C4-2B (cell line): ENCODE measurements at regions not wholly inside any gene's neighbourhood (a gene's known extent, or its start where the extent isn't known, plus 50 kb on each side); places are given as distances from the start of the nearest gene placed in this dataset.
"Not testable (repeated sequence)": the region's sequence is repeated elsewhere in the genome, so short reads cannot be mapped to it uniquely, and the experiment has no call there.

Experiments used
- CTCF ChIP-seq: fragments of 450-650 bp; conservative IDR thresholded peaks from 2 replicates; pipeline ENCODE4 v1.5.1; 2017; ENCODE audit warnings: mild to moderate bottlenecking
- ZFX ChIP-seq: fragments of 450-650 bp; IDR thresholded peaks from 2 replicates; pipeline ENCODE4 v1.6.1; 2017

GRCh38 chr14:105672450-105673200 lies 146.2 kb downstream of the TMEM121 start:
- TF ChIP-seq CTCF, ZFX: not testable (repeated sequence)
